ENCODE measurements at regions not wholly inside any gene's neighbourhood (a gene's known extent, or its start where the extent isn't known, plus 50 kb on each side); places are given as distances from the start of the nearest gene placed in this dataset.

- WGBS (ENCODE audit: insufficient coverage, insufficient replicate concordance, low lambda C conversion rate, missing lambda C conversion rate), result 7% methylated on average over 3 of the region's 3 CpGs
- DNase-seq (ENCODE audit: low read depth, low spot score) (no peak), ATAC-seq (no peak), FAIRE-seq (no peak)
- no peak overlapping the region for H3K27ac ChIP-seq (ENCODE audit: control insufficient read depth, insufficient read depth)
- ChIA-PET CTCF (no interaction called here), SMC1A (ENCODE audit: uncharacterized antibody, unreplicated experiment) (no interaction called here), POLR2A (no interaction called here), RAD21 (ENCODE audit: unreplicated experiment) (no interaction called here)
- H3K36me3 ChIP-seq (ENCODE audit: control insufficient read depth in 2 of 2, insufficient read depth in 2 of 2, low read length in 1 of 2), result no peaks in the 10 kb centered on the region; a peak in 1 of 4 replicates
- no peak overlapping the region for H2AFZ ChIP-seq (ENCODE audit: control insufficient read depth, low read depth, low read length)
- in situ Hi-C loops (cut with MboI), result no loop called here
- H3K4me1 ChIP-seq (ENCODE audit: control insufficient read depth, insufficient read depth, low read length), result no peaks in the 10 kb centered on the region; the same call in 1 of the 2 replicates
- no peak overlapping the region for H3K9ac ChIP-seq (ENCODE audit: control insufficient read depth, insufficient read depth, low read length)
- H3K79me2 ChIP-seq (ENCODE audit: control insufficient read depth, insufficient read depth, low read length), result peaks cover 5% of the 10 kb centered on the region
- intact Hi-C loops (cut with micrococcal nuclease; ENCODE audit: unreplicated experiment), result no loop called here
- H3K27me3 ChIP-seq (replicated peaks in 1 of 2; ENCODE audit: control insufficient read depth in 2 of 2, insufficient read depth in 2 of 2, low read length in 1 of 2), result no peaks in the 10 kb centered on the region
- no peak overlapping the region for H3K4me3 ChIP-seq
- H3K4me2 ChIP-seq (ENCODE audit: control insufficient read depth, insufficient read depth), result no peak overlapping the region
- no TSS peak for BruUV-seq (replicated peaks)
- no peaks in the 10 kb centered on the region for H3K9me3 ChIP-seq (replicated peaks; ENCODE audit: control insufficient read depth, insufficient read depth, low read length)
- H4K20me1 ChIP-seq (ENCODE audit: control insufficient read depth, insufficient read depth), result no peaks in the 10 kb centered on the region
- no peak for TF ChIP-seq CBFB (IDR thresholded peaks at IDR 0.05; ENCODE audit: low read depth)
- no peak for TF ChIP-seq WRNIP1 (IDR thresholded peaks at IDR 0.05; ENCODE audit: borderline replicate concordance, low read depth, low read length)
- TF ChIP-seq IKZF1 (conservative IDR thresholded peaks at IDR 0.05), result no peak
- TF ChIP-seq FOXK2 (IDR thresholded peaks at IDR 0.05), result no peak
- no peak for TF ChIP-seq RELB (IDR thresholded peaks at IDR 0.05; ENCODE audit: low read depth)
- TF ChIP-seq TCF7 (IDR thresholded peaks at IDR 0.05; ENCODE audit: borderline replicate concordance), result no peak
- no peak for TF ChIP-seq EP300 (IDR thresholded peaks at IDR 0.05; ENCODE audit: borderline replicate concordance in 1 of 2, control insufficient read depth in 1 of 2, low read depth in 2 of 2, low read length in 2 of 2)
- no peak for TF ChIP-seq YBX1 (IDR thresholded peaks at IDR 0.05)
- TF ChIP-seq RBBP5 (conservative IDR thresholded peaks at IDR 0.05), result no peak
- TF ChIP-seq SREBF2 (IDR thresholded peaks at IDR 0.05; ENCODE audit: low read length), result no peak
- no peak for TF ChIP-seq MLLT1 (IDR thresholded peaks at IDR 0.05)
- TF ChIP-seq ZNF687 (IDR thresholded peaks at IDR 0.05), result no peak
- TF ChIP-seq ZNF592 (IDR thresholded peaks at IDR 0.05), result no peak
- no peak for TF ChIP-seq YY1 (IDR thresholded peaks at IDR 0.05; ENCODE audit: low read depth, low read length)
Measured at GRCh38 chr3:44016818-44017217, 224.9 kb upstream of the TOPAZ1 start.
